ENCODE measurements at regions not wholly inside any gene's neighbourhood (a gene's known extent, or its start where the extent isn't known, plus 50 kb on each side); places are given as distances from the start of the nearest gene placed in this dataset.

GRCh38 chr21:14903172-14903865 is 161.5 kb downstream of the NRIP1 start:
- no peak for TF ChIP-seq CTCF (optimal IDR thresholded peaks at IDR 0.05 in 1 of 3, IDR thresholded peaks at IDR 0.05 in 1 of 3, conservative IDR thresholded peaks at IDR 0.05 in 1 of 3; ENCODE audit: extremely low read depth in 1 of 3, insufficient read depth in 2 of 3, low read length in 3 of 3)
- TF ChIP-seq EZH2 (IDR thresholded peaks at IDR 0.05; ENCODE audit: low read length): no peak
